Retinal pigment epithelial cell (primary cell): ENCODE measurements at regions not wholly inside any gene's neighbourhood (a gene's known extent, or its start where the extent isn't known, plus 50 kb on each side); places are given as distances from the start of the nearest gene placed in this dataset.

Source experiments
- DNase-seq: peaks from one replicate; pipeline ENCODE4 v3.0.0-alpha.2; 2010; ENCODE audit warnings: low read depth
- H3K4me3 ChIP-seq: 2 replicates; pipeline ENCODE4 v1.5.1; 2011; ENCODE audit warnings: mild to moderate bottlenecking, low read length, control low read depth, moderate library complexity
- TF ChIP-seq, protein P1 (sequence below): conservative IDR thresholded peaks from 2 replicates; pipeline ENCODE4 v1.5.1; 2011; ENCODE audit warnings: low read depth, low read length, control low read depth, inconsistent platforms

DNA sequence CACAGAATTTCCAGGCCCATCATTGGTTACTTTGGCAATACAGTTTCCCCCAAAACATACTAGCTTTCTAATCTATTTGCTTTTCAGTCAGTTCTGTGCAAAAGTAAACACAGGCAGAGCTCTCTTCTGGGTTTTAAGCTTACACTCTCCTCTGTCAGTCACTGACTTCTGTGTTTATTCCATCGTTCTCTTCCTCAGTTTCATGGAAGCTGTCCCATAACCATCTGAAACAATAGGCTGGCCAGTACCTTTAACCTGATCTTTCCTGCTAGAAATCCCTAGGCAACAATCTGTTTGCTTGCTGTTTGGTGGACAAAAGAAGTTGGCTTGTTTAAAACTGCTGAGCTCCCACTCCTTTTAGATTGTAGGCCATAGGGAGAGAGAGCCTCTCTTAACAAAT is 431.5 kb downstream of the HACE1 start:
- TF ChIP-seq, protein P1, sequence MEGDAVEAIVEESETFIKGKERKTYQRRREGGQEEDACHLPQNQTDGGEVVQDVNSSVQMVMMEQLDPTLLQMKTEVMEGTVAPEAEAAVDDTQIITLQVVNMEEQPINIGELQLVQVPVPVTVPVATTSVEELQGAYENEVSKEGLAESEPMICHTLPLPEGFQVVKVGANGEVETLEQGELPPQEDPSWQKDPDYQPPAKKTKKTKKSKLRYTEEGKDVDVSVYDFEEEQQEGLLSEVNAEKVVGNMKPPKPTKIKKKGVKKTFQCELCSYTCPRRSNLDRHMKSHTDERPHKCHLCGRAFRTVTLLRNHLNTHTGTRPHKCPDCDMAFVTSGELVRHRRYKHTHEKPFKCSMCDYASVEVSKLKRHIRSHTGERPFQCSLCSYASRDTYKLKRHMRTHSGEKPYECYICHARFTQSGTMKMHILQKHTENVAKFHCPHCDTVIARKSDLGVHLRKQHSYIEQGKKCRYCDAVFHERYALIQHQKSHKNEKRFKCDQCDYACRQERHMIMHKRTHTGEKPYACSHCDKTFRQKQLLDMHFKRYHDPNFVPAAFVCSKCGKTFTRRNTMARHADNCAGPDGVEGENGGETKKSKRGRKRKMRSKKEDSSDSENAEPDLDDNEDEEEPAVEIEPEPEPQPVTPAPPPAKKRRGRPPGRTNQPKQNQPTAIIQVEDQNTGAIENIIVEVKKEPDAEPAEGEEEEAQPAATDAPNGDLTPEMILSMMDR, result no peak

DNA sequence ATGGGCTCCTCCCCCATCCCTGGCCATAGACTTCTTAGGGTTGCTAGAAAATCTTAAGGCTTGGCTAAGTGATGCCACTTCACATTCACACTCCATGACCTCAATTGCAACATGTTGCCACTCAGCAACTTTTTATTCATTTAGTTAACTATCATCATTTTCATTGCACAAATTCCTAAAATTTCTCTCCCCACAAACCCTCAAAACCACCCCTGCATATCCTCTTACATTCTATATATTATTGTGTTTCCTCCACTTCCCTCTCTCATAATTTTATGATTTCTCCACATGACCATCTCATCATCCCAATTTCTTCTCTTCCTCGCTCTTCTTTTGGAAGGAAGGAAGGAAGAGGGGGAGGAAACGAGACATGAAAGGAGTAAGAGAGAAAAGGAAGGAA is 436.0 kb downstream of the HACE1 start:
- TF ChIP-seq, protein P1, result no peak
- H3K4me3 ChIP-seq, result no peak overlapping the region
- DNase-seq, result no peak

More for the DNA sequence above, 431.5 kb downstream of the HACE1 start:
- no peak for DNase-seq
- no peak overlapping the region for H3K4me3 ChIP-seq

DNA sequence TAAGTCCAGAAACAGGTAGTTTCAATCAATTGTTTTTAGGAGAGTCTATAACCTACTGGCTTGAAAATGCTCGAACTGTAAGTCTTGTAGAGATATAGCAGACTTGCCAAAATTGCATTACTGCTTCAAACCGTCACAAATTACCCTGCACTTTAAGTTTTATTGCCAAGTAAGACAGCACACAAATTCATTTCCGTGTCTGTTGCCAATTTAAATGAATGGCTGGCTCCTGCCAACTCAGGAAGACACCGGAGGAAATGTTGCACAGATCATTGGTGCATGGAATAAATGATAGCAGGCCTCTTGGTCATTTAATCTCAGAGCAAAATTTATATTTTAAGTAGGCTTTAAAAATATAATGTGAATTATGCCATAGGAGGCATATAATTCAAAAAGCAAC is 438.1 kb downstream of the HACE1 start:
- DNase-seq, result no peak
- H3K4me3 ChIP-seq, result no peak overlapping the region
- TF ChIP-seq, protein P1, result no peak

DNA sequence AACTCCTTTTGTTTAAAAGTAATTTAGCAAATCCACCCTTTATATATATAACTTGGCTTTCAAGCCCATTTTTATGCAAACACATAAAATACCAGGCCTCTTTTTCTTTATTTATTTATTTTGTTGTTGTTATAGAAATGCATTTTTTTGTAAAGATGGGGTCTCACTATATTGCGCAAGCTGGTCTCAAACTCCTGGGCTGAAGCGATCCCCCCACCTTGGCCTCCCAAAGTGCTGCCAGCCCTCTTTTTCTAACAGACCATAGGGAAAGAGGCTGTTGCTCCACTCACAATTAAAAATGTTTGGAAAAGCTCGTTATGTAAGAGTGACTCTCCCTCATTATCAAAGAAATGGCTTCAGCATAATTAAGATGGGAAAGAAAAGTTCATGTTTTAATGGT is 440.9 kb downstream of the HACE1 start:
- H3K4me3 ChIP-seq, result no peak overlapping the region
- TF ChIP-seq, protein P1, result no peak
- DNase-seq, result no peak

DNA sequence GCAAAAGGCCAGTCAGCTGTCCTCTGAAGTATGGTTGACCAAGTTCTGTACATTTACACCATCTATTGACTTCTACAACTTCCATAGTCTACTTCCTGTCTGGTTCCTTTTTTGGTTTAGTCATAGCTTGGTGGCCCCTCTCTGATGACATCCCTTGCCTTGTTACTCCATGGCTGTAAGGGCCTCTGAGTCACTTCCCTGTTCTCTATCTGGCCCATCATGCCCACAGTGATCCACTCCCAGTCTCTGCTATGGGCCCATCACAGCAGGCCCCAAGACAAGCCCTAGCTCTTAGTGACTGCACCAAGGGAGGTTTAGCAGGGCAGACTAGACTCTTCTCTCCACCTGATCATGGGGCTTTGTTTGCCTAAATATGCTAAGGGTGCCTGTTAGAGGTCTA is 441.6 kb downstream of the HACE1 start:
- H3K4me3 ChIP-seq, result no peak overlapping the region
- DNase-seq, result no peak
- TF ChIP-seq, protein P1, result no peak

DNA sequence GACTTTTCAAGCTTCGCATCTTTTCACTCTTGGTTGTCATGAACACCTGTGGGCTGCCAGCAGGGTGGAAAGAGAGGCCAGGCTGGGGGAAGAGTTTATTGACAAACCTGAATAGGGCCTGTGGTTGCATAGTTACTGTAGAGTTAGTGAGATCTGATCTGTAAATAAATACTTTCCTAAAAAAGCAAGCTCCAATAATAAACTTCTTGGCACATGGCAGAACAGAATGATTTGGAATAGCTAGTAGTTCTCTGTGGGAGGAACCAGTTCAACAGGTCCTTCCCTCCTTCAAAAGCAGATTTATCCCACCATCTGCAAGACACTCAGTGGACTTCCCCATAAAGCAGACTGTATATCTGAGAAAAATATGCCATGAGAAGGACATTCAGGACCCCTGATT is 445.0 kb downstream of the HACE1 start:
- H3K4me3 ChIP-seq, result no peak overlapping the region
- no peak for DNase-seq
- TF ChIP-seq, protein P1, result no peak

DNA sequence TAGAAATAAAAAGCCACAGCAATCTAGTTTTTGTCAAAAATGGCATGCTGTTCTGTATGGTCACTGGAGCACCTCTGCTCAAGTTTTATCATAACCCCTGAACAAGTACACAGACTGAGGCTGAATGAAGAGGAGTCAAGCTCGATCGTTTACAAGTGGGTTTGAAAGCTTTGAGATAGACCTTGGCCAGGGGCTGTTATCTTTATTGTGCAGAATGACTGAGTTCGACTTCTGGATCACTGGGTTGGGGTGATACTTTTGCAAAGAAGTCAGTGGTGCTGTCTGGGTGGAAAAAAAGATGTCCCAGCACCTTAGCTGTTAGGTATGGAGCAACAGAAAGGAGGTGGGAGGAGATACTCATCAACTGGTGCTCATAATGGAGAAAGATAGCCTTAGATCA is 446.0 kb downstream of the HACE1 start:
- TF ChIP-seq, protein P1, result no peak
- no peak for DNase-seq
- no peak overlapping the region for H3K4me3 ChIP-seq
